Osteocyte (in vitro differentiated cells): ENCODE measurements at regions not wholly inside any gene's neighbourhood (a gene's known extent, or its start where the extent isn't known, plus 50 kb on each side); places are given as distances from the start of the nearest gene placed in this dataset.

Experiments used
- DNase-seq: peaks from one replicate; pipeline ENCODE4 v3.0.0; 2021; ENCODE audit warnings: mixed read lengths; ENCODE audit not compliant: unreplicated experiment; ENCODE audit errors: extremely low spot score
- H3K27ac Mint-ChIP-seq: one replicate; pipeline ENCODE4 v1.8.0; 2021; ENCODE audit warnings: mild to moderate bottlenecking, mixed read lengths; ENCODE audit not compliant: unreplicated experiment
- H3K27me3 Mint-ChIP-seq: one replicate; pipeline ENCODE4 v1.8.0; 2021; ENCODE audit warnings: mixed read lengths; ENCODE audit not compliant: unreplicated experiment
- H3K36me3 Mint-ChIP-seq: one replicate; pipeline ENCODE4 v1.8.0; 2021; ENCODE audit warnings: mixed read lengths; ENCODE audit not compliant: unreplicated experiment
- H3K4me1 Mint-ChIP-seq: one replicate; pipeline ENCODE4 v1.8.0; 2021; ENCODE audit warnings: mixed read lengths; ENCODE audit not compliant: unreplicated experiment
- H3K4me3 Mint-ChIP-seq: one replicate; pipeline ENCODE4 v1.8.0; 2021; ENCODE audit warnings: mild to moderate bottlenecking, moderate library complexity, mixed read lengths; ENCODE audit not compliant: unreplicated experiment
- H3K9me3 Mint-ChIP-seq: one replicate; pipeline ENCODE4 v1.8.0; 2021; ENCODE audit warnings: mixed read lengths; ENCODE audit not compliant: unreplicated experiment
- CTCF ChIP-seq: fragments of 200-600 bp; sonication (generic); IDR thresholded peaks from 2 replicates; pipeline ENCODE4 v1.5.0; 2021; ENCODE audit warnings: antibody characterized with exemption, mild to moderate bottlenecking, moderate library complexity

GRCh38 chr19:31930401-31930800, 415.0 kb upstream of the ZNF507 start:
- Mint-ChIP-seq H3K36me3 (no peaks in the 10 kb centered on the region), H3K27ac (no peak overlapping the region), H3K4me3 (no peak overlapping the region), H3K4me1 (no peaks in the 10 kb centered on the region), H3K9me3 (peaks cover 47% of the 10 kb centered on the region), H3K27me3 (no peaks in the 10 kb centered on the region)
- no peak for TF ChIP-seq CTCF
- no peak for DNase-seq

- Mint-ChIP-seq H3K4me3 (no peak overlapping the region), H3K36me3 (no peaks in the 10 kb centered on the region)
- DNase-seq: no peak
Observed at GRCh38 chr19:31937983-31938382, 407.4 kb upstream of the ZNF507 start.

DNA sequence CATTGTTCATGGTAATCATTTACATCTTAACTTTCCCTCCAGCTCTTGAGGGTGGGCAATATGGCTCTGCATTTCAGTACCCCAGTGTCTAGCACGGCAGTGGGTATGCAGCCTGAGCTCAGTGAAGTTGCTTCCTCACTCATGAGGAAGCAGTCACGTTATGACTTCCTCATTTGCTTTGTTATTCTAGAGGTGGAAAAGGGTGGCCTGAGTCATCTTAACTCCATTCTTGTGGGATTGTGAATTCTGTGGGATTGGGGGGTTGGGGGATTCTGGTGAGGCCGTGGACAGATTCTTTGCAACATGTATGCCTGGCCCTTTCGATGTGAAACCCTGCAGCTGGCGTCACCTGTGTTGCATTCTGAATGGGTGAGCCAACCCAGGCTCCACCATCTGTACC, 406.7 kb upstream of the ZNF507 start:
- Mint-ChIP-seq H3K4me3 (no peak overlapping the region), H3K4me1 (no peaks in the 10 kb centered on the region), H3K9me3 (peaks cover 32% of the 10 kb centered on the region), H3K27me3 (no peaks in the 10 kb centered on the region), H3K36me3 (no peaks in the 10 kb centered on the region), H3K27ac (no peak overlapping the region)
- no peak for TF ChIP-seq CTCF
- DNase-seq: no peak

More at GRCh38 chr19:31937983-31938382, 407.4 kb upstream of the ZNF507 start:
- Mint-ChIP-seq H3K27me3 (no peaks in the 10 kb centered on the region), H3K27ac (no peak overlapping the region), H3K4me1 (no peaks in the 10 kb centered on the region), H3K9me3 (peaks cover 33% of the 10 kb centered on the region)
- TF ChIP-seq CTCF: no peak

- peaks cover 25% of the 10 kb centered on the region for H3K9me3 Mint-ChIP-seq
- H3K27me3 Mint-ChIP-seq: no peaks in the 10 kb centered on the region
- no peaks in the 10 kb centered on the region for H3K36me3 Mint-ChIP-seq
- H3K4me3 Mint-ChIP-seq: no peak overlapping the region
- no peak for TF ChIP-seq CTCF
- H3K4me1 Mint-ChIP-seq: no peaks in the 10 kb centered on the region
- H3K27ac Mint-ChIP-seq: no peak overlapping the region
- no peak for DNase-seq
Observed at GRCh38 chr19:31940396-31940795, 405.0 kb upstream of the ZNF507 start.

DNA sequence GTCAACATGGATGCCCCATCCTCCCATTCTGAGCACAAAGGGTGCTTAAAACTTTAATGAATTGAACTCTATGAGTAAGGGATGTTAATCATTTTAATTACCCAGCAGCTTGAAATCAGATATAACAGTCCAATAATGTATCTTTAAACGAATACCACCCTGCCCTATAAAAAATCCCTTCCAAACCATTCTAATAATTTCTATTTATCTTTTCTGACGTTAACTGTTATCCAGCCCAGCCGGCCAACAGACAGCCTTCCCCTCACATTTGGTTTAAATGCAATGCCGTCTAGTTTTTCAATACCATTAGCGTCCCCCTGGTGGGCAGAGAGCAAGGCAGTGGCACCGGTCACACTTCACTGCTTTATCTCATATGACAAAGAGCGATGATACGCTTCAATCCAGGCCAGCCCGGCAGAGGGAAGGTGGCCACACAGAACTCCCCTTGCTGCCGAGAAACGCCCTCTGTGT, 402.2 kb upstream of the ZNF507 start:
- no peak for DNase-seq
- Mint-ChIP-seq H3K4me3 (no peak overlapping the region), H3K4me1 (no peaks in the 10 kb centered on the region), H3K9me3 (peaks cover 18% of the 10 kb centered on the region), H3K27me3 (no peaks in the 10 kb centered on the region), H3K36me3 (no peaks in the 10 kb centered on the region), H3K27ac (no peak overlapping the region)
- no peak for TF ChIP-seq CTCF
